Neural crest cell (in vitro differentiated cells): ENCODE measurements at regions not wholly inside any gene's neighbourhood (a gene's known extent, or its start where the extent isn't known, plus 50 kb on each side); places are given as distances from the start of the nearest gene placed in this dataset.
"Not testable (repeated sequence)": the region's sequence is repeated elsewhere in the genome, so short reads cannot be mapped to it uniquely, and the experiment has no call there.

ENCODE experiments used
- DNase-seq: peaks from one replicate; pipeline ENCODE4 v3.0.0; 2021; ENCODE audit warnings: low read depth, mixed read lengths, low spot score
- H3K27ac Mint-ChIP-seq: one replicate; pipeline ENCODE4 v1.8.0; 2021; ENCODE audit warnings: mild to moderate bottlenecking, mixed read lengths; ENCODE audit not compliant: unreplicated experiment
- H3K27me3 Mint-ChIP-seq: 2 replicates; pipeline ENCODE4 v1.8.0; 2021; ENCODE audit warnings: low read depth, mild to moderate bottlenecking, mixed read lengths
- H3K36me3 Mint-ChIP-seq: 2 replicates; pipeline ENCODE4 v1.8.0; 2021; ENCODE audit warnings: low read depth, mild to moderate bottlenecking, mixed read lengths
- H3K4me1 Mint-ChIP-seq: 2 replicates; pipeline ENCODE4 v1.8.0; 2021; ENCODE audit warnings: mixed read lengths
- H3K4me3 Mint-ChIP-seq: one replicate; pipeline ENCODE4 v1.8.0; 2021; ENCODE audit warnings: mild to moderate bottlenecking, mixed read lengths
- H3K9me3 Mint-ChIP-seq: 2 replicates; pipeline ENCODE4 v1.8.0; 2021; ENCODE audit warnings: mixed read lengths
- TF ChIP-seq, protein P1 (sequence below): fragments of 200-600 bp; sonication (generic); conservative IDR thresholded peaks from 2 replicates; pipeline ENCODE4 v1.5.0; 2021; ENCODE audit warnings: antibody characterized with exemption, mild to moderate bottlenecking

DNA sequence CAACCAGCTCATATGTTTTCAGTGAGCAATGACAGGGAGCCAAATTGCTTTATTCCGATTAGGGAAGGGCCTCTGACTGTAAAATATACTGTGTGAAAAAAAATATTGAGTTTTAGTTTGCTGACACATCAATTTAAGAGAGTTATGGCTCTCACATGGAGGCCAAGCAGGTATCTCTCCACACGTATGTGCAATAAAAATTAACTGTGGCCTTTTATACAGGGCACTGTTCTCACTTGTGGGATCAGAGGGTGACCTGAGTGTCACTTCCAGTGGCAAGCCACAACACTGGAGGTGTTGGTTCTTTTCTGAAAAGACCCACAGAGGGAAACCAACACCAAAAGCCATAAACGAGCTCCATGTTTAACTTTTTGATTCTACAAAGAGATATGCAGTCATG, 462.8 kb downstream of the MID1IP1 start:
- TF ChIP-seq, protein P1, sequence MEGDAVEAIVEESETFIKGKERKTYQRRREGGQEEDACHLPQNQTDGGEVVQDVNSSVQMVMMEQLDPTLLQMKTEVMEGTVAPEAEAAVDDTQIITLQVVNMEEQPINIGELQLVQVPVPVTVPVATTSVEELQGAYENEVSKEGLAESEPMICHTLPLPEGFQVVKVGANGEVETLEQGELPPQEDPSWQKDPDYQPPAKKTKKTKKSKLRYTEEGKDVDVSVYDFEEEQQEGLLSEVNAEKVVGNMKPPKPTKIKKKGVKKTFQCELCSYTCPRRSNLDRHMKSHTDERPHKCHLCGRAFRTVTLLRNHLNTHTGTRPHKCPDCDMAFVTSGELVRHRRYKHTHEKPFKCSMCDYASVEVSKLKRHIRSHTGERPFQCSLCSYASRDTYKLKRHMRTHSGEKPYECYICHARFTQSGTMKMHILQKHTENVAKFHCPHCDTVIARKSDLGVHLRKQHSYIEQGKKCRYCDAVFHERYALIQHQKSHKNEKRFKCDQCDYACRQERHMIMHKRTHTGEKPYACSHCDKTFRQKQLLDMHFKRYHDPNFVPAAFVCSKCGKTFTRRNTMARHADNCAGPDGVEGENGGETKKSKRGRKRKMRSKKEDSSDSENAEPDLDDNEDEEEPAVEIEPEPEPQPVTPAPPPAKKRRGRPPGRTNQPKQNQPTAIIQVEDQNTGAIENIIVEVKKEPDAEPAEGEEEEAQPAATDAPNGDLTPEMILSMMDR = no peak
- Mint-ChIP-seq H3K27ac (no peak overlapping the region), H3K36me3 (no peaks in the 10 kb centered on the region), H3K4me3 (no peak overlapping the region), H3K4me1 (peaks cover 6% of the 10 kb centered on the region), H3K9me3 (peaks cover 10% of the 10 kb centered on the region), H3K27me3 (no peaks in the 10 kb centered on the region)
- DNase-seq = no peak

DNA sequence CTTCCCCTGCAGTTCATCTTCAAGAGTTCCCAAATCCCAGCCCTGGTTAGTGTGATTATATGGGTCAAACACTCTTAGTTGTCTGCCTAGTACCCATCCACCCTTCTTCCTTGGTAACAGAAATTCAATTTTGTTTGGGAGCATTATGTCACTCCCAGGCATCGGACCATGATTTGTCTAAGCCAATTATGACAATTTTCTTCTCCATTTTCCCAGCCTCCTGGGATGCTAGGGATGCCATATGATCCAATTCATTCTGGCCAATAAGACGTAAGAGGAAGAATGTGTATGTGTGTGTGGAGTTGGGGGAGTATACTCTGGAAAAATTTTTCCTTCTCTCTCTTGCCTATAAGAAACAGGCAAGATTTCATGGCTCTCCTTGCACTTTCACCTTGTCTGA, 465.9 kb downstream of the MID1IP1 start:
- Mint-ChIP-seq H3K27me3 (no peaks in the 10 kb centered on the region), H3K4me1 (no peaks in the 10 kb centered on the region), H3K36me3 (peaks cover 3% of the 10 kb centered on the region), H3K4me3 (no peak overlapping the region), H3K9me3 (peaks cover 23% of the 10 kb centered on the region), H3K27ac (no peak overlapping the region)
- no peak for DNase-seq
- TF ChIP-seq, protein P1 = no peak

DNA sequence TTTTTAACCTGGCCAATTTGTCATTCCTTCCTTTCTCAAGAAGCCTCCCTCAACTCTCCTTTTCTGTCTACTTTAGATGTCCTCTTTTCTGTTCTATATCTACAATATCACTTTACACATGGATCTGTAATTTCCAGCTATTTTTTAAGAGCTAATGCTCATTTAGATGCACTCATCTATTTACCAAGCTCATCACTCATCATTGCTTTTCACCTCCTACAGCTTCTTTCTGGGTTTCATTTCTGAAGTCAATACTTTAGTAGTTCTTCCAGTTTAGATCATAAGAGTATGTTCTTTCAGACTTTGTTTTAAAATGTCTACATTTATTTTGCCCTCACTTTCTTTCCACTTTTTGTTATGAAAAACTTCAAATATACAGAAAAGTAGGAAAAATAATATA, 466.9 kb downstream of the MID1IP1 start:
- TF ChIP-seq, protein P1 = no peak
- H3K27ac Mint-ChIP-seq = no peak overlapping the region
- H3K36me3 Mint-ChIP-seq = peaks cover 3% of the 10 kb centered on the region
- no peaks in the 10 kb centered on the region for H3K27me3 Mint-ChIP-seq
- no peak for DNase-seq
- H3K4me3 Mint-ChIP-seq = no peak overlapping the region
- H3K9me3 Mint-ChIP-seq = peaks cover 23% of the 10 kb centered on the region
- no peaks in the 10 kb centered on the region for H3K4me1 Mint-ChIP-seq

DNA sequence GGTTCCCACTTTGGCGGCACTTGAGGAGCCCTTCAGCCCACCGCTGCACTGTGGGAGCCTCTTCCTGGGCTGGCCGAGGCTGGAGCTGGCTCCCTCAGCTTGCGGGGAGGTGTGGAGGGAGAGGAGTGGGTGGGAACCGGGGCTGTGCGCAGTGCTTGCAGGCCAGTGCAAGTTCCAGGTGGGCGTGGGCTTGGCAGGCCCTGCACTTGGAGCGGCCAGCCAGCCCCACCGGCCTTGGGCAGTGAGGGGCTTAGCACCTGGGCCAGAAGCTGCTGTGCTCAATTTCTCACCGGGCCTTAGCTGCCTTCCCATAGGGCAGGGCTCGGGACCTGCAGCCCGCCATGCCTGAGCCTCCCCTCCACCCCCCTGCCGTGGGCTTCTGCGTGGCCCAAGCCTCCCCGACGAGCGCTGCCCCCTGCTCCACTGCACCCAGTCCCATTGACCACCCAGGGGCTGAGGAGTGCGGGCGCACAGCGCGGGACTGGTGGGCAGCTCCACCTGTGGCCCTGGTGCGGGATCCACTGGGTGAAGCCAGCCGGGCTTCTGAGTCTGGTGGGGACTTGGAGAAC, 474.3 kb downstream of the MID1IP1 start:
- TF ChIP-seq, protein P1 = no peak
- DNase-seq = no peak
- Mint-ChIP-seq H3K4me3 (no peak overlapping the region), H3K27ac (no peak overlapping the region), H3K9me3 (peaks cover 14% of the 10 kb centered on the region), H3K27me3 (no peaks in the 10 kb centered on the region), H3K36me3 (peaks cover 7% of the 10 kb centered on the region), H3K4me1 (no peaks in the 10 kb centered on the region)

DNA sequence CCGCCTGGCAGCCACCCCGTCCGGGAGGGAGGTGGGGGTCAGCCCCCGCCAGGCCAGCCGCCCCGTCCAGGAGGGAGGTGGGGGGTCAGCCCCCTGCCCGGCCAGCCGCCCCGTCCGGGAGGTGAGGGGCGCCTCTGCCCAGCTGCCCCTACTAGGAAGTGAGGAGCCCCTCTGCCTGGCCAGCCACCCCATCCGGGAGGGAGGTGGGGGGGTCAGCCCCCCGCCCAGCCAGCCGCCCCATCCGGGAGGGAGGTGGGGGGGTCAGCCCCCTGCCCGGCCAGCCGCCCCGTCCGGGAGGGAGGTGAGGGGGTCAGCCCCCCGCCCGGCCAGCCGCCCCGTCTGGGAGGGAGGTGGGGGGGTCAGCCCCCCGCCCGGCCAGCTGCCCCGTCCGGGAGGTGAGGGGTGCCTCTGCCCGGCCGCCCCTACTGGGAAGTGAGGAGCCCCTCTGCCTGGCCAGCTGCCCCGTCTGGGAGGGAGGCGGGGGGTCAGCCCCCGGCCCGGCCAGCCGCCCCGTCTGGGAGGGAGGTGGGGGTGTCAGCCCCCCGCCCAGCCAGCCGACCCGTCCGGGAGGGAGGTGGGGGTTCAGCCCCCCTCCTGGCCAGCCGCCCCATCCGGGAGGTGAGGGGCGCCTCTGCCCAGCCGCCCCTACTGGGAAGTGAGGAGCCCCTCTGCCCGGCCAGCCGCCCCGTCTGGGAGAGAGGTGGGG, 476.6 kb downstream of the MID1IP1 start:
- H3K4me3 Mint-ChIP-seq, H3K27me3 Mint-ChIP-seq, DNase-seq, H3K4me1 Mint-ChIP-seq, H3K36me3 Mint-ChIP-seq, H3K27ac Mint-ChIP-seq: not testable (repeated sequence)
- peaks cover 10% of the 10 kb centered on the region for H3K9me3 Mint-ChIP-seq

DNA sequence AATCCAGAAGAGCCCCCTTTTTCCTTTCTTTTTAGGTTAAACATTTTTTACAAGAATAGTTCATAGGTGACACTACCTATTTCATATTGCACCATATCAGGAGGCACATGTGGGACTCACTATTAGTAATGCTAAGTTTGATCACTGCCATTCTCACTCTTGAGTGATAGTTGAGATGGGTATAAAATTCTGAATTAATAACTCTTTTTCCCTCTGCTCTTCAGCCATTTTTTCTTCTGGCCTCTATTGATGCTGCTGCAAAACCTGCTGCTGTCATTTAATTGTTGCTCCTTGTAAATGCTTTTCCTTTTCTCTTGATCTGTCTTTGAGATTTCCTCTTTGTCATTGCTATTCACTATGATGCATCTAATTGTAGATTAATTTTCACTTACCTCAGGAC, 482.0 kb downstream of the MID1IP1 start:
- TF ChIP-seq, protein P1 = no peak
- DNase-seq = no peak
- no peak overlapping the region for H3K27ac Mint-ChIP-seq
- no peaks in the 10 kb centered on the region for H3K4me1 Mint-ChIP-seq
- H3K4me3 Mint-ChIP-seq = no peak overlapping the region
- peaks cover 22% of the 10 kb centered on the region for H3K9me3 Mint-ChIP-seq
- H3K27me3 Mint-ChIP-seq = no peaks in the 10 kb centered on the region
- peaks cover 9% of the 10 kb centered on the region for H3K36me3 Mint-ChIP-seq
